ENCODE measurements at regions not wholly inside any gene's neighbourhood (a gene's known extent, or its start where the extent isn't known, plus 50 kb on each side); places are given as distances from the start of the nearest gene placed in this dataset.

GRCh38 chr20:23272176-23273029, 78.2 kb upstream of the NXT1 start:
- DNase-seq (ENCODE audit: extremely low read depth in 1 of 4, low spot score in 3 of 4) (no peak), FAIRE-seq (no peak), ATAC-seq (no peak)
- Histone ChIP-seq H3K4me3 (no peak overlapping the region), H3K9ac (ENCODE audit: insufficient read depth in 1 of 2, low read depth in 2 of 2, low read length in 2 of 2) (no peak overlapping the region), H3K27ac (ENCODE audit: extremely low read depth, low read depth, low read length) (no peak overlapping the region), H3K9me3 (replicated peaks; ENCODE audit: control insufficient read depth, insufficient read depth, low read depth, low read length) (no peaks in the 10 kb centered on the region), H3K36me3 (ENCODE audit: control insufficient read depth, insufficient read depth, low read length) (no peaks in the 10 kb centered on the region), H2AFZ (ENCODE audit: low read depth, low read length) (no peak overlapping the region), H3K4me2 (ENCODE audit: insufficient read depth, low read length) (no peak overlapping the region), H3K79me2 (ENCODE audit: control insufficient read depth, insufficient read depth, low read length) (no peaks in the 10 kb centered on the region), H3K9me1 (ENCODE audit: control insufficient read depth, insufficient read depth, low read length) (no peaks in the 10 kb centered on the region), H3K27me3 (ENCODE audit: control insufficient read depth in 2 of 2, insufficient read depth in 2 of 2, low read length in 2 of 2) (peaks cover 0 to 11% of the 10 kb centered on the region in 2 experiments; a peak in 3 of 5 replicates), H3K4me1 (replicated peaks in 1 of 2; ENCODE audit: control insufficient read depth in 2 of 2, insufficient read depth in 2 of 2, low read length in 2 of 2) (no peaks in the 10 kb centered on the region; a peak in 1 of 5 replicates), H4K20me1 (replicated peaks; ENCODE audit: control insufficient read depth, insufficient read depth, low read length) (no peaks in the 10 kb centered on the region)
- WGBS (ENCODE audit: insufficient coverage, low coverage, missing lambda C conversion rate), result 5% methylated on average over 5 of the region's 6 CpGs
- ChIA-PET CTCF (ENCODE audit: low intra/inter-chr PET ratio) (no interaction called here), POLR2A (interaction anchor here (0.6 kb wide), 1 partner anchor 229 kb away, joined by 3 read pairs; no protein-coding TSS in a partner anchor)
- TF ChIP-seq TFAM (CRISPR knock-in tag; conservative IDR thresholded peaks at IDR 0.05) (no peak), KAT8 (IDR thresholded peaks at IDR 0.05; ENCODE audit: low read depth) (no peak), HMG20A (CRISPR knock-in tag; conservative IDR thresholded peaks at IDR 0.05) (no peak), HIVEP1 (CRISPR knock-in tag; IDR thresholded peaks at IDR 0.05) (no peak), ZNF77 (CRISPR knock-in tag; IDR thresholded peaks at IDR 0.05) (no peak), DLX4 (CRISPR knock-in tag; IDR thresholded peaks at IDR 0.05) (no peak), ATF1 (CRISPR knock-in tag; IDR thresholded peaks at IDR 0.05) (no peak), ATF1 (tag; IDR thresholded peaks at IDR 0.05) (no peak), ZBTB33 (CRISPR knock-in tag; IDR thresholded peaks at IDR 0.05) (no peak), NBN (IDR thresholded peaks at IDR 0.05; ENCODE audit: low read depth) (no peak), ZNF764 (CRISPR knock-in tag; IDR thresholded peaks at IDR 0.05; ENCODE audit: low read depth) (no peak), ZFX (CRISPR knock-in tag; IDR thresholded peaks at IDR 0.05) (no peak), SRSF7 (optimal IDR thresholded peaks at IDR 0.05; ENCODE audit: low read depth, low read length) (no peak), CEBPG (CRISPR knock-in tag; IDR thresholded peaks at IDR 0.05) (no peak), CEBPG (tag; conservative IDR thresholded peaks at IDR 0.05 in 1 of 2, IDR thresholded peaks at IDR 0.05 in 1 of 2) (no peak), TRIM28 (IDR thresholded peaks at IDR 0.05) (no peak), SMARCC2 (IDR thresholded peaks at IDR 0.05; ENCODE audit: low read depth) (no peak), NFIC (IDR thresholded peaks at IDR 0.05) (no peak), MCM7 (IDR thresholded peaks at IDR 0.05) (no peak), HOXB6 (CRISPR knock-in tag; IDR thresholded peaks at IDR 0.05; ENCODE audit: borderline replicate concordance) (no peak)
- intact Hi-C loops (cut with micrococcal nuclease) (no loop called here), in situ Hi-C loops (cut with MboI) (no loop called here)
- no TSS peak for BruUV-seq (replicated peaks)
